ENCODE measurements at regions not wholly inside any gene's neighbourhood (a gene's known extent, or its start where the extent isn't known, plus 50 kb on each side); places are given as distances from the start of the nearest gene placed in this dataset.

DNA sequence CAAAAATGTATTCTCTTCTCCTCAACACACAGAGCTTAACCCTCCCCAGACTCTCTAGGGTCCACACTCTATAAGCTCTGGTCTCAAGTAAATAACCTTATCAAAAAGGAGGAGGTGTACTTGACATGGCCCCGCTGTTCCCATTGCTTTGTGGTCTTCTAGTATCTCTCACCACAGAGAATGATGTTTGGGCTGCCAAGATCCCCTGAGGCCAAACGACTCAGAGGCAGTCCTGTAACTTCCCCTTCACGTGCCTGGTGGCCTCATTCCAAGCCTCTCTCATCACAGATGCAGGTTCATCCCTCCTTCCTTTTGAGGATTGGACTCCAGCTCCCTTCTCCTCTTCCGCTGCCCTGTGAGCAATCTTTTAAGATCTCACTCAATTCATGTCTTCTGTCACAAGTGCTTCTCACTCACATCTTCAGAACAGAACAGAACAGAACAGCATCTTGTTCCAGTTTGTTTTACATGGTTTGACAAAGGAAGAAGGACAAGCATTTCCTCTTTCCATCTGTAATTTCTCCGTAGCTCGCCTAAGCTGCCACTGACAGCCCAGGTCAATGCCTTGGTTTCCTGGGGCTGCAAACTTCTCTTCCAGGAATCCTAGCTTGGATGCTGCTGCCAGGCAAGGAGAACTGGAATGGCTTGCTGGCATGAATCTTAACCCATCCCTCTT is 541.5 kb downstream of the CD83 start:
- ChIA-PET POLR2A (no interaction called here), CTCF (interaction anchor here (0.7 kb wide), 1 partner anchor 53 kb away, joined by 4 read pairs; no protein-coding TSS in a partner anchor)
- no peak for TF ChIP-seq KLF8 (tag by site-specific recombination; IDR thresholded peaks at IDR 0.05)
- no peak for TF ChIP-seq ZNF211 (tag by site-specific recombination; IDR thresholded peaks at IDR 0.05; ENCODE audit: low read depth)
- TF ChIP-seq ZNF830 (tag by site-specific recombination; IDR thresholded peaks at IDR 0.05; ENCODE audit: low read depth), result no peak
- no peak for TF ChIP-seq ZBTB8A (tag by site-specific recombination; IDR thresholded peaks at IDR 0.05)
- no peak for TF ChIP-seq ZNF707 (tag by site-specific recombination; IDR thresholded peaks at IDR 0.05)
- no peak for TF ChIP-seq BCL11B (tag by site-specific recombination; IDR thresholded peaks at IDR 0.05; ENCODE audit: low read depth)
- no peak for TF ChIP-seq ZNF48 (tag by site-specific recombination; IDR thresholded peaks at IDR 0.05)
- TF ChIP-seq ZNF660 (tag by site-specific recombination; IDR thresholded peaks at IDR 0.05), result no peak
- no peak for TF ChIP-seq ZNF626 (tag by site-specific recombination; IDR thresholded peaks at IDR 0.05)
- H3K36me3 ChIP-seq (ENCODE audit: control insufficient read depth in 2 of 2, insufficient read depth in 1 of 2, low read length in 2 of 2), result no peaks in the 10 kb centered on the region
- no peak overlapping the region for H3K4me3 ChIP-seq (ENCODE audit: low read depth, low read length)
- H3K9me3 ChIP-seq (ENCODE audit: control insufficient read depth, insufficient read depth, low read depth, low read length), result no peaks in the 10 kb centered on the region
- H3K27ac ChIP-seq (ENCODE audit: extremely low read depth, low read depth, low read length), result no peak overlapping the region
- H3K4me1 ChIP-seq (ENCODE audit: control insufficient read depth, insufficient read depth, low read length), result peaks cover 2% of the 10 kb centered on the region; the same call in 1 of the 2 replicates

DNA sequence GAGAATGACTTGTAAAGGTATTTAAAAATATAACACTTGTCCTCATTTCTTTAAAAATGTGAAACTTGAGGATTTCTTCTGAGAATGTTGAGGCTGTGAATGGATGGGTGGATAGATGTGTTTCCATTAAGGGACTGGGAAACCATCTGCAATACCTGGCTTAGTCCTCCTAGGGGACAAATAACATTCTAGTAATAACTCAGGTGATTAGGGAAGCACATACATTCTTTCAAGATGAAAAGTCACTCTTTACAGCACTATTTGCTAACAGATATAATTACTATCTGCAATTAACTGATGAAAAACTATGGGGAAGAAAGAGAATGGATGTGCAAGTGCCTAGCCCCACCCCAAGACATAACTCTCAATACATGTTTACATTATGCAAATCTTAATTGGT is 542.3 kb downstream of the CD83 start:
- Histone ChIP-seq H3K4me1 (ENCODE audit: control insufficient read depth, insufficient read depth, low read length) (peaks cover 2% of the 10 kb centered on the region; the same call in 1 of the 2 replicates), H3K4me3 (ENCODE audit: low read depth, low read length) (no peak overlapping the region), H3K27ac (ENCODE audit: extremely low read depth, low read depth, low read length) (no peak overlapping the region), H3K36me3 (ENCODE audit: control insufficient read depth in 2 of 2, insufficient read depth in 1 of 2, low read length in 2 of 2) (no peaks in the 10 kb centered on the region), H3K9me3 (ENCODE audit: control insufficient read depth, insufficient read depth, low read depth, low read length) (no peaks in the 10 kb centered on the region)
- POLR2A ChIA-PET, result no interaction called here
- TF ChIP-seq ZNF132 (tag by site-specific recombination; IDR thresholded peaks at IDR 0.05; ENCODE audit: borderline replicate concordance) (no peak), ZNF366 (tag by site-specific recombination; conservative IDR thresholded peaks at IDR 0.05) (no peak)
- CTCF ChIA-PET, result no interaction called here

DNA sequence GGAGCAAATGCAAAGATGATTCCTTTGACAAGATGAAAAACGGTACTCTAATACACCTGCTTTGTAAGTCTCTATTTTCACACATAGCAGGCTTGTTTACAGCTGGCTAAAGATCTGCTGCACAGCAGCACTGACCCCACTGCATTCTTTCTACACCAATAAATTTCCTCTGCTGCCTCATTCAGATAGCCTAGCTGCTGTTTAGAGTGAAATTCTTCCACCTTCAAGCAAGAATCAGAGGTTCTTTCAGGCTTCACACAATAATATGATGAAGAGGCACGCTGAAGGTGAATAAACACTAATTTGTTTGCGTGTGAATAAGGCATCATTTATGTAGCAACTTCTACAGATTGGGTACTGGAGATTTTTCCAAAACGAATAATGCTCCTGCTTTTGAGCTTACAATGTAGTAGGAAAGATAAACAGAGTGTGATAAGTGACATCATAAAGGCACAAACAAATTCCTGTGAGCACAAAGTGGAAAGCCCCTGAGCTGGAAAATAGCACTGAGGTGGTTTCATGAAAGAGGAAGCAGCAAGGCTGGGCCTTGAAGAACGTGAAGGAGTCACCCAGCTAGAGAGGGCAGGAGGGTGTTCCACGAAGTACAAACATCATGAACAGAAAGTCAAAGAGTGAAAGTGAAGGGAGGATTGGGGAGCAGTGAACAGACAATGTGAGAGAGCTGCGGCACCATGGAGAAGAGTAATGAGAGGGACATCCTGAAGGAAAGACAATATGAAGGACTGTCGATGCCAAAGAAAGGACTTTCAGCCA is 543.4 kb downstream of the CD83 start:
- no peaks in the 10 kb centered on the region for H3K36me3 ChIP-seq (ENCODE audit: control insufficient read depth in 2 of 2, insufficient read depth in 1 of 2, low read length in 2 of 2)
- ChIA-PET POLR2A (no interaction called here), CTCF (interaction anchor here (0.5 to 1.8 kb wide), 3 partner anchors 10 to 130 kb away, joined by 3 to 6 read pairs (median 4); no protein-coding TSS in a partner anchor)
- TF ChIP-seq, protein P1, sequence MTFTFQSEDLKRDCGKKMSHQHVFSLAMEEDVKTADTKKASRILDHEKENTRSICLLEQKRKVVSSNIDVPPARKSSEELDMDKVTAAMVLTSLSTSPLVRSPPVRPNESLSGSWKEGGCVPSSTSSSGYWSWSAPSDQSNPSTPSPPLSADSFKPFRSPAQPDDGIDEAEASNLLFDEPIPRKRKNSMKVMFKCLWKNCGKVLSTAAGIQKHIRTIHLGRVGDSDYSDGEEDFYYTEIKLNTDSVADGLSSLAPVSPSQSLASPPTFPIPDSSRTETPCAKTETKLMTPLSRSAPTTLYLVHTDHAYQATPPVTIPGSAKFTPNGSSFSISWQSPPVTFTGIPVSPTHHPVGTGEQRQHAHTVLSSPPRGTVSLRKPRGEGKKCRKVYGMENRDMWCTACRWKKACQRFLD (tag by site-specific recombination; IDR thresholded peaks at IDR 0.05), result no peak
- no peak for TF ChIP-seq ZNF624 (tag by site-specific recombination; IDR thresholded peaks at IDR 0.05)
- TF ChIP-seq ZNF404 (tag by site-specific recombination; IDR thresholded peaks at IDR 0.05), result no peak
- TF ChIP-seq, protein P2, sequence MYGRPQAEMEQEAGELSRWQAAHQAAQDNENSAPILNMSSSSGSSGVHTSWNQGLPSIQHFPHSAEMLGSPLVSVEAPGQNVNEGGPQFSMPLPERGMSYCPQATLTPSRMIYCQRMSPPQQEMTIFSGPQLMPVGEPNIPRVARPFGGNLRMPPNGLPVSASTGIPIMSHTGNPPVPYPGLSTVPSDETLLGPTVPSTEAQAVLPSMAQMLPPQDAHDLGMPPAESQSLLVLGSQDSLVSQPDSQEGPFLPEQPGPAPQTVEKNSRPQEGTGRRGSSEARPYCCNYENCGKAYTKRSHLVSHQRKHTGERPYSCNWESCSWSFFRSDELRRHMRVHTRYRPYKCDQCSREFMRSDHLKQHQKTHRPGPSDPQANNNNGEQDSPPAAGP (tag by site-specific recombination; IDR thresholded peaks at IDR 0.05), result no peak
- H3K27ac ChIP-seq (ENCODE audit: extremely low read depth, low read depth, low read length), result no peak overlapping the region
- H3K4me3 ChIP-seq (ENCODE audit: low read depth, low read length), result no peak overlapping the region
- H3K4me1 ChIP-seq (ENCODE audit: control insufficient read depth, insufficient read depth, low read length), result 0 out of 2 replicates have a peak, but pooled peaks cover 2% of the 10 kb centered on the region
- H3K9me3 ChIP-seq (ENCODE audit: control insufficient read depth, insufficient read depth, low read depth, low read length), result no peaks in the 10 kb centered on the region

DNA sequence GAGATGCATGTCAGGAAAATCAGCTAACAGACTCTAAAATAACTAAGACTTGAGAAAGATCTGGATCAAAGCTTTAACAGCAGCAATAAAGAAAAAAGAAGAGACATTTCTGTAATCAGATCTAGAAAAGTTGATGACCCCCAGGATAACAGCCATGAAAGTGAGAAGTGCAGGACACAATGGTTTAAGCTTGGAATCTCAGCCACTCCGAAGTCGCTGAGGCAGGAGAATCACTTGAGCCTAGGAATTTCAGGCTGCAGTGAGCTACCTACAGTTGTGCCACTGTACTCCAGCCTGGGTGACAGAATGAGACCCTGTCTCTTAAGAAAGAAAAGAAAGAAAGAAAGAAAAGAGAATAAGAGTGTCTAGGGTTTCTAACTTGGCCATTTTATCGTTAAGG is 544.1 kb downstream of the CD83 start:
- Histone ChIP-seq H3K9me3 (ENCODE audit: control insufficient read depth, insufficient read depth, low read depth, low read length) (no peaks in the 10 kb centered on the region), H3K4me1 (ENCODE audit: control insufficient read depth, insufficient read depth, low read length) (0 out of 2 replicates have a peak, but pooled peaks cover 2% of the 10 kb centered on the region), H3K36me3 (ENCODE audit: control insufficient read depth in 2 of 2, insufficient read depth in 1 of 2, low read length in 2 of 2) (no peaks in the 10 kb centered on the region), H3K4me3 (ENCODE audit: low read depth, low read length) (no peak overlapping the region), H3K27ac (ENCODE audit: extremely low read depth, low read depth, low read length) (no peak overlapping the region)
- ChIA-PET POLR2A (no interaction called here), CTCF (interaction anchor here (0.5 to 1.8 kb wide), 4 partner anchors 9 to 174 kb away, joined by 3 to 6 read pairs (median 4); no protein-coding TSS in a partner anchor)
- TF ChIP-seq ZNF133 (tag by site-specific recombination; IDR thresholded peaks at IDR 0.05) (no peak), SP7 (tag by site-specific recombination; IDR thresholded peaks at IDR 0.05) (no peak)
